NCI-H748 (cell line): ENCODE measurements at regions not wholly inside any gene's neighbourhood (a gene's known extent, or its start where the extent isn't known, plus 50 kb on each side); places are given as distances from the start of the nearest gene placed in this dataset.
A peak's percentile ranks its signal among the peaks of the same experiment; 100 is the strongest.
"Not testable (repeated sequence)": the region's sequence is repeated elsewhere in the genome, so short reads cannot be mapped to it uniquely, and the experiment has no call there.

ENCODE experiments used
- DNase-seq: peaks from one replicate; lab custom pipeline; 2025; ENCODE audit not compliant: unreplicated experiment; lab: John Stamatoyannopoulos, UW

DNA sequence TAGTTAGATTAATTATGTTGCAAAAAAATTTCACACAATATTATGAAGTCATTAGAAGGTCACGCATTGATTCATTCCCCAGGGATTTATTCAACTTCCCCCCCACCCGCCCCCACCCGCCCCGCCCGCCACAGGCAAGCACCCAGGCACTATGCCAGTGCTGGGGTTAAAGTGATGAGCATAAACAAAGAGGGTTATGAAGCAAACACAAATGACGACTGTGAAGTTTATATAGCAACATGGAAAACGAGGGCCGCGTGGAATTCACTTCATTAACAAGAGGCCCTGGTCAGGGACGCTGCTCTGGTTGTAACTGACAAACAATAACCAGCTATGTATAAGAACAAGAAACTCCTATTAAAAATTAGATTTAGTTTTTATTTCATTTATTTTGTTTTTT is 656.5 kb upstream of the COBL start:
- peak; percentile 48 for DNase-seq

DNA sequence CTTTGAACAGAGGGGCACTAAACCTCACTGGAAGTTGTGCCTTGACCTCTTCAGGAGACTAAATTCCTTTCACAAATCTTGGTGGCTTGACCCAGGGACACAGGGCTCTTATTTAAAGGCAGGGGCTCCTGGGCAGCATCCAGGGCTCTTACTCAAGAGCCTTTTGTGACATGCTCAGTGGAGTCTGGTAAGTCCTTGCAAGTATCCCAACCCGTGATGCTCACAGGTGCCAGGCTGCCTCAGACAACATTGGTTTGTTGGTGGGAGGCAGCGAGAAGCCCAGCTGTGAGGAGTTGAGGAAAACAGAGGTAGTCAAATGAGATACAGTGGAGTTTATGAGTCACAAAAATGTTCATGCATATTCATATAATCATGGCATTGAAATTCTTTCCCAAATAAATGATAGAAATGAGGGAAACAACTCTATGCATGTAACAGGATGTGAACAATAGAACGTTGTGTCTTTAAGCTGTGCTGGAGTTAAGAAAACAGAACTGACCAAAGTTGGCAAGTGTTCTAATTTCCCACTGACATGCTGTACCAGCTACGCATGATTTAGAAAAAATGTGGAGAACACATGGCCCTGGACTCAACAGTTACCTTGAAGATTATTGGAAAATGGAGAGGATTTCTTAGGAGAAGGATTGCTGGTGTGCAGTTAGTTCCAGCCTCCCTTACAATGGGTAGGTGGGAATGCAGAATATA is 654.5 kb upstream of the COBL start:
- no peak for DNase-seq

DNA sequence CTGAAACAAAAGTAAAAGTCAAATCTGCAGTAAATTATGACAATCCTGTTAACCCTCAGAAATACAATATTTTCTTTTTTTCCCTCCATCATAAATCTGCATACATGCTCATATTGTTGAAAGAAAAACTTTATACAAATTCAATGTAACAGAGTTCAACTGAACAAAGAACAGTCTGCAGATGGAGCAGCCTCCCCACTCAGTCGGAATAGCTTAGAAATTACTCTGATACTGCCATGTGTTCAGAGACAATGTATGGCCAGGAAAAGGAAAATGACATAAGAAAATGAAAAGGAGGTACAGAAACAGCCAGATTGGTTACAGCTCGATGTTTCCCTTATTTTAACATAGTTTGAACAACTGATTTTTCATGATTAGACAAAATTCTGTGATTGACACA is 651.9 kb upstream of the COBL start:
- DNase-seq, result no peak

DNA sequence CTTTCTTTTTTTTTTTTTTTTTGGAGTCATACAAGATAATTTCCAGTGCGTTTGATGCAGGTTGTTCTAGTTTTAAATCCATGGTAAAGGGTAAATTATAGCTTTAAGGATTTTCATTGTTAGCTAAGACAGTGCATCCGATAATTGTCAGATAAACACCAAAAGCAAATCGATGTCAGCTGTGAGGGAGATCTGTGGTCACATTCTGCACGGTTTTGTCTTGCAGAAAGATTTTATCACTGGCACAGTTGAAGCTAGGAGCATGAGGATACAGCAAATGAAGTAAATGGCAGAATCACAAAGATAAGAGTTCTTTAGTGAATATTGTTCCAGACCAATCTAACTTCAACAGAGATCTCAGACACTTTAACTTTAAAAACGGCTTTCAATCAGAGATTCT is 648.8 kb upstream of the COBL start:
- peak; percentile 43 for DNase-seq

DNA sequence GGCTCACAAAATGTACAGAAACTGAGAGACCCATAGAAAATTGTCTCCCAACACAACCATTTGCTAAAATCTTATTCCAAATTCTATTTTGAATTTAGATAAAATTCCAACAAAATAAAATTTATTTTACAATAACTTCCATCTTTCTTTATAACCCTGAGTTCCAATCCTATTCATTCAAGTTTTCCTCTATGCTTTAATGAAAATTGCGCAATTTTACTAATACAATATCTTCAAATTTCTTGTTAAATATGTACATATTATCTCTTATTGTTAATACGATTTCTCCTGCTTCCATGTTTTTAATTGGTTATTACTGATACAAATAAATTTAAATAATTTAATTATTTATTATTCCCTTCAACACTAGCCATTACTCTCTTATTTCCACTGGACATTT is 645.2 kb upstream of the COBL start:
- DNase-seq, result no peak

DNA sequence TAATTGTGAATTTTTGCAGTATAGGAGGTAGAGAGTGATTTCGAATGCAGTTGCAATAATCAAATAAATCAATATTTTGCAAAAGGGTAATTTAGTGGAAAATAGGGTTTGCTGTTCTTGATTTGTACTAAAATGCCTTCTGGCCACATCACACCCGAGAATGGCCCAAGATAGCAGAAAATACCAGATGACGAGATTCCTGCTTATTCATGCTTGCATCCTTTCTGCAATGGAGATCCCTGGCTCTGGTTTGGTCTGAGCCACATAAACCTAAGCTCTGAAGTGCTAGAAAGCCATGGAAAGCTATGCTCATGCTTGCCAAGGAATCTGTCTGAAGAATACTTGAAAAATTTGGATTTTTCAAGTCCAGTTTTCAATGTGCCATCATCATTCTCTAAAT is 634.2 kb upstream of the COBL start:
- peak; percentile 29 for DNase-seq

DNA sequence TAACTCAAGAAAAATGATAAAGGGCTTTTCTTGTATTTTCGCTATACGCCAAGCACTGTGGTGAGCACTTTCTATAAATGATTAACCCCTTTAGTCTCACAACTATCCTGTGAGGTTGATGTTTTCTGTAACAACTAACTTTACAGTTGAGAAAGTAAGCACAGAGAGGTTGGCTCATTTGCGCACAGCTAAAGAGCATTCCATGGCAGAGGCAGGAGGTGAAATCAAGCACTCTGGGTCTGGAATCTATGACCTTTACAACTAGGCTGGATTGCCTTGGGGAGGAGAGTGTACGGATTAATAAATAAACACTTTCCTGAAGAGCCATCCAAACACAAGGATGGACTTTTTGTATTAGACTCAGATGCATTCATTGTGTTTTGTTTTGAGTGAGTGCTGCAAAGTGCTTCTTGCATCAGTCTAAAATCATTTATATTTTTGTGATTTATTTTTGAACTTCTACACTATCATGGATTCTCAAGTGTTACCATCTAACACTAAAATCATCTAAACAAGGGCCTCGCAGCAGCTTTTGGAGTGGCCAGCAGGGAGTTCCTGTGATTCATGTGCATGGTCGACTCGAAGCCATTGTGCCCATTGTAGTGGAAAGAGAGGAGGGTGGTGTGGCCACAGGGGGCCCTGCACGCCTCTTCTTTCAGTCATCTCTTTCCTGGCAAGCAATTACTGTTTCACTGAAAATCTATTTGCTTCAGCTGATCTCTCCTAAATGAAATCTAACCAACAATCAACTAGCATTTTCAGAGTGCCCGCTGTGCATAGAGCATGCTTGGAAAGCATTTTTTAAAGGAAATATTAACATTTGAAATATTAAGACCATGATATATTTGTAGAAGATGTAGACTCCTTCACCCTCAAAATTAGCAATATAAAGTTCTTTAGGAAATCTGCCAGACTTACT is 633.4 kb upstream of the COBL start:
- peak; percentile 95 for DNase-seq

DNA sequence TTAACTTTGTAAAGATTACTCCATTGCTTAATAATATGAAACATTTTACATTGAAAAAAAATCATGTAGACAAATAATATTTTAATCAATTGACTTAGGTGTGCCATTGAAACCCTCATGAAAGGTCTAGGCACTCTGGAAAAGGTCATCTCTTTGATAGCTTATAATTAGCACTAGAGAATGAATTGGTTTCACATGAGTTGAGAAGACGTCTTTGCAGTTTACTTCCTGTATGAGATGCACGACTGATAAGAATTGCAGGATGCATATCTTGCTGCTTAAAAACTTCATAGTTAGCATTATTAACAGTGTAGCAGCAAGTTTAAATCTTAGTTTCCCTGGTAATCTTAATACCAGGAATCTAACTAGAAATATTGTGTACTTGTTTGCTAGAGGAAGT is 614.2 kb upstream of the COBL start:
- DNase-seq, result no peak

DNA sequence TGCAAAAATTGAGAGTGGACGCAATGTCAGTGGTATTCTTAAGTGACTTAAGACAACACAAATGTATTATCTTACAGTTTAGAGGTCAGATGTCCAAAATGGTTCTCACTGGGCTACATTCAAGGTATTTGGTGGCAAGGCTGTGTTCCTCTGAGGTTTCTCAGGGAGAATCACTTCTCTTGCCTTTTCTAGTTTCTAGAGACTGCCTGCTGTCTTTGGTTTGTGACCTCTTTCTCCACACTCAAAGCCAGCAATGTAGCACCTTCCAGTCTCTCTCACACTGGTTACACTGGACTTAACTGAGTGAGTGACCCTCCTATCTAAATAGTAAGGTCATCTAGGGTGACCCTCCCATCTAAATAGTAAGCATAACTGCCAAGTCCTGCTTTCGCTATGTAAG is 613.2 kb upstream of the COBL start:
- DNase-seq, result no peak

DNA sequence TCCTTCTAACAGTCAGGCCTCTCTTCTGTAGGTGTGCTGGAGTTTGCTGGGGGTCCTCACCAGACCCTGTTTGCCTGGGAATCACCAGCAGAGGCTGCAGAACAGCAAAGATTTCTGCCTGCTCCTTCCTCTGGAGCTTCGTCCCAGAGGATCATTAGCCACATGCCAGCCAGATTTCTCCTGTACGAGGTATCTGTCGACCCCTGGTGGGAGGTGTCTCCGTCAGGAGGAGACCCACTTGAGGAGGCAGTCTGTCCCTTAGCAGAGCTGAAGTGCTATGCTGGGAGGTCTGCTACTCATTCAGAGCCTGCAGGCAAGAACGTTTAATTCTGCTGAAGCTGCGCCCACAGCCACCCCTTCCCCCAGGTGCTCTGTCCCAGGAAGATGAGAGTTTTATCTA is 611.1 kb upstream of the COBL start:
- DNase-seq, result no peak

DNA sequence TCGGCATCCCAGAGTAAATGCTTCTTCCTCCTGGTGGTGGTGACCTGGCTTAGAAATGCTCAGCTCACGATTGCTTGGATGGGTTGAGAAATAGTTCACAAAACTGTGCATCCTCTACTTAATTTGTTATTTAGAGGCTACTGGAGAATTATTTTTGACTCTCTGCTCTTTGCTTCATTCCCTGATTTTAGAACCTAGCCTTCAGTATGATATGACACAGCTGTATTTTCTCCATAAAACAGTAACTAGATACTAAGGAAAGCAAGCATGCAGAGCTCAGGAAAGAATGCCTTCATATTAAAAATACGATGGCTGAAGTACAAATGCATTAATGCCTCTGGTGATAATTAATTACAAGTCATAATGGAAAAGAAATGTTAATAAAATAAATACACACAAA is 602.0 kb upstream of the COBL start:
- no peak for DNase-seq

DNA sequence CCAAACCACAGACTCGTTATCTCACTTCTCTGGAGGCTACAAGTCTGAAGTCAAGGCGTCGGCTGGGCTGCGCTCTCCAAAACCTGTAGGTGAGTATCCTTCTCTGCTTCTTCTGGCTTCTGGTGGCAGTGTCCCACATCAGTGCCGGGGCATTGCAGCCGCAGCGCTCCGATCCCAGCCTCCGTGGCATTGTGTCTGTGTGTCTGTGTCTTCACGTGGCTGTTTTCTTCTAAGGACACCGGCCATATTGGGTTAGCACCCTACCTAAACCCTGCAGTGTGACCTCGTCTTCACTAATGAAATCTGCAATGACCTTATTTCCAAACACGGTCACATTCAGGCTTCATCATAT is 584.9 kb upstream of the COBL start:
- no peak for DNase-seq

DNA sequence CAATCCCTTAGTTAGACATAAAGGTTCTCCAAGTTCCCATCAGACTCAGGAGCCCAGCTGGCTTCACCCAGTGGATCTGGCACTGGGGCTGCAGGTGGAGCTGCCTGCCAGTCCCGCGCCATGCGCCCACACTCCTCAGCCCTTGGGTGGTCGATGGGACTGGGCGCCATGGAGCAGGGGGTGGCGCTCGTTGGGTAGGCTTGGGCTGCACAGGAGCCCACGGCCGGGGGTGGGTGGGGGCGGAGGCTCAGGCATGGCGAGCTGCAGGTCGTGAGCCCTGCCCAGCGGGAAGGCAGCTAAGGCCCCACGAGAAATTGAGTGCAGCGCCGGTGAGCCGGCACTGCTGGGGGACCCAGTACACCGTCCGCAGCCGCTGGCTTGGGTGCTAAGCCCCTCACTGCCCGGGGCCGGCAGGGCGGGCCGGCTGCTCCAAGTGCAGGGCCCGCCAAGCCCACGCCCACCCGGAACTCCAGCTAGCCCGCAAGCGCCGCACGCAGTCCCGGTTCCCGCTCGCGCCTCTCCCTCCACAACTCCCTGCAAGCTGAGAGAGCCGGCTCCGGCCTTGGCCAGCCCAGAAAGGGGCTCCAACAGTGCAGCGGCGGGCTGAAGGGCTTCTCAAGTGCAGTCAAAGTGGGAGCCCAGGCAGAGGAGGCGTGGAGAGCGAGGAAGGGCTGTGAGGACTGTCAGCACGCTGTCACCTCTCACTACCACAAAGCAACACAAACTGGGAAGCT is 584.3 kb upstream of the COBL start:
- DNase-seq, result not testable (repeated sequence)

DNA sequence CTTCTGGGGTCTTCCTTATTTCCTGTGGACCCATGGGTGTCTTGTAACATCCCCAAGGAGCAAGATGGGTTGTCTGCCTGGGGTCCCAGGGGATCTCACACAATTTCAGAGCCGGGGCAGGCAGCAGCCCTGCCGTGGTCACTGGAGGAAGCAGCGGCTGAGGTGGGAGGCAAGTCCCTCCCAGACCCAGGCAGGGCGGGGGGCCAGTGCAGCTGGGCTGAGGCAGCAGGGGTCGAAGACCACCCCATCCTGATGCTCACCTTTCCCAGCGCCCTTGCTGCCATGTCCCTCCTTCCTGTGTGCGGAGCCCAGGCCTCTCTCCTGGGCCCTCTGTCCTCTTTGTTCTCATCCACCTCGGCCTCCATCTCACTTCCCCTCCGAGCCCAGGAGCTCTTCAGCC is 583.0 kb upstream of the COBL start:
- no peak for DNase-seq

DNA sequence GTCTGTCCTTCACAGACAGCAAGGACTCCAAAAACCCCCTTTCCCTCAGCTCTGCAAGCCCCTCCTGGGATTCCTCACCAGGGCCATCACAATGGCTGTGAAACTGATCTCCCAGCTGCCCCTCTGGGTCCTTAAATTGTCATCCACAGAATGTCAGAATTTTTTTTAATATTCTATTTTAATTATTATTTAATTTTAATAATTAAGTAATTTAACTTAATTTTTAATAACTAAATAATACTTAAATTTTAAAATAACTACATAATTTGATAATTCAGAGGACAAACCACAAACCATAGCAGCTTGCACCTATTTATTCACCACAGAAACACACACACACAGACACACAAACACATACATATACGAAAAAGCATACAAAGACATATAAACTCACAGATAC is 565.8 kb upstream of the COBL start:
- no peak for DNase-seq

DNA sequence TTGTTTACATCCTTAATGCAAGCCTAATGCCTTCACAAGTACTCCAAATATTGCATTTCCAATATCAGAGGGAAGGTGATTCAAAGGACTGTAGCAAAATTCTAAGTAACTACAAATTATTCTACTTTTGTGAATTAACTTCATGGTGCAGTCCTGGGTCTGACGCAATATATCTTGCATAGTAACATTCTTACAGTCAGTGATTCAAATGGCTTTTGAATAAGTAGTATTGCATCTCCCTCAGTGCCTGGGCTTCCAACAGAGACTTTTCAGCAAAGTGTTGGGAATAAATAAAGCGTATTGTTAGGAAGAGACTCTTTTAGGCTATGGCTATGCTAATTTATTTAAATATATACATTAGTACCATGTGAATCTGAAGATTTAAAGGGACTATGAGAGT is 564.7 kb upstream of the COBL start:
- no peak for DNase-seq

DNA sequence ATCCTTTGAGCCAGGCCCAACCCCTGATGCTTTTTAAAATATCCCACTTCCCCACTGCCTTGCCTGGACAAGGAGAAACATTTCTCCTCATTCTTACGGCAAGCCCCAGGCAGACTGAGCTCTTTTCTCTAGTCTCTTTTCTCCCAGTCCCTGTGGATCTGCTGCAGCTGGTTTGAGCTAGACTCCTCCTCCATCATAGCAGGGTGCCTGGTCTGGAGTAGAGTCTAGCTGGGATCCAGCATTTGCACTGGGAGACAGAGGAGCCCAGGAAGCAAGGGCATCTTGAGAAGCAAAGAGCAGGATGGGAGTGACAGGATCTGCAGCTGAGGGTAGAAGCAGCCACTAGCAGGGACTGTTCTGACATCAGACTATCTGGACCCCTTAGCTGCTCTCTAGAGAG is 562.3 kb upstream of the COBL start:
- DNase-seq, result no peak

DNA sequence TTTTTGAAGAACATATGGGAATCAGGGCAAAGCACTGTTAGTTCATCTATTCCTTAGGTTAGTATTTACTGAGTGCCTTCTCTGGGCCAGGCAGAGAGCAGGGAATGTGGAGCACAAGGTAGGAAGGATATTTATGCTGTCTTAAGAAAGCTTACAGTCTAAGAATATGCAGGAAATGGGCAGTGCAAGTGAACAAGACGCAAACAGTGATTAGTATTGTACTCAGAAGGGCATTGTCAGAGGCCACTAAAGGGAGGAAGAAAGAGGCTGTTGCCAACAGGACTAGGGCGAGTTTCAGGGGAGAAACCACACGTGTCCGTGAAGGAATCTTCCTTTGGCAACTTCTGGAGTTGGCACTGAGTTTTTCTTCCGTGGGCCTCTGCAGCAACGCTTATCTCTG is 552.8 kb upstream of the COBL start:
- DNase-seq, result no peak

DNA sequence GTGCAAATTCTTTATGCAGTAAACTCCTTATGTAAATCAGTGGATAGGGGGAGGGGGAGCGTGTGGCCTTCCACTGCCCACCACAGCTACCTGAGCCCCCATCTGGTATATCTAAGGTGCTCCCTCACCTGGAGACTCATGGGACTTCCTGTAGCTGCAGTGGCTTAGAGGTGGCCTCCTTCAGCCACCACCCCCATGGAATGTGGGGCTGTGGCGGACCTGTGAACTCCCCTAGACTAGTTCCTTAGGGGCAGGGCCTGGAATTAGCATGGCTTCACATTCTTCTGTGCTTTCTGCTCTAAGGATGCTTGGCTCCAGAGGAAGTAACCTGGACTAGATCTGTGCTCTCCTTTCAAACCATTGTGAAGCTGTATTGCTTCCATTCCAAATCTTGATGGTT is 550.5 kb upstream of the COBL start:
- DNase-seq, result no peak

DNA sequence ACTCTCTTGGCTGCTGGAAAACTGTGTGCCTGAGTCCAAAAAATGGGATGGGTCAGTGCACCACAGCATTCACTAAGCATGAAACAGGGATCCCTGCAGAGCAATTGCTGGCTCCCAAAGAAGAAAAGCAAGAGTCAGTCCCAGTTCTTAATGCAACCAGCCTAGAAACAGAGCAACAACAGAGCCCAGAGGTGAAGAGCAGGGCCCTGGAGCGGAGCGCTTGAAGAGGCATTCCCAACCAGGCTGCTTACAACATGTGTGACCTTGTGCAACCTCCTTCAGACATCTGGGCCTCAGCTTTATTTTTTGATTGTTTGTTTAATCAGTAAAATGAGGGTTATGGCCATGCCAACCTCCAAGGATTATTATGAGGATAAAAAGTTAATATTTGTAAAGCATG is 543.7 kb upstream of the COBL start:
- DNase-seq, result no peak

DNA sequence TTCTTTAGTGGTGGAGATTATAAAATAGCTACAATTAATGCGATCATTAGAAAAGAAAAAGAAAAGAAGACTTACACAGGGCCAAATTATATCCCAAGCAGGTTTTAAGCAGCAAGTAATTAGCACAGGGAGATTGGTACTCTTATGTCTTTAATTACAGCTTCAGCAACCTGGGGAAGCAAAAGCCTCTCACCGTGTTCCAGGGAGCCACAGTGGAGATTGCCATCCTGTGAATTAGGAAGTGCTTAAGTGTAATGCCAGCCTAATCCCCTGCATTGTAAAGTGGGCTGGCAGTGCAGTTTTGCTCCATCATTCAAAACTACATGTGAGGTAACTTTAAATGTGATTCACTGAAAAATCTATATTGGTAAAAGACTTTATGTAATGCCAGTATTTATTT is 533.5 kb upstream of the COBL start:
- peak; percentile 8 for DNase-seq
